RWPE2 (cell line): ENCODE measurements at regions not wholly inside any gene's neighbourhood (a gene's known extent, or its start where the extent isn't known, plus 50 kb on each side); places are given as distances from the start of the nearest gene placed in this dataset.

Experiments
- ATAC-seq: fragments of 200-7000 bp; cut with Tn5 transposase; 3 replicates; pipeline ENCODE4 v1.9.1; 2021; ENCODE audit warnings: low read depth
- DNase-seq: peaks from one replicate; pipeline ENCODE4 v3.0.0-alpha.2; 2020; ENCODE audit warnings: low spot score
- H3K27ac ChIP-seq: fragments of 450-650 bp; 2 replicates; pipeline ENCODE4 v1.5.1; 2017; ENCODE audit warnings: mild to moderate bottlenecking; ENCODE audit not compliant: poor library complexity, severe bottlenecking
- H3K27me3 ChIP-seq: fragments of 250-450 bp; sonication (Bioruptor Pico); 2 replicates; pipeline ENCODE4 v1.5.1; 2021; ENCODE audit warnings: mild to moderate bottlenecking, moderate library complexity; ENCODE audit not compliant: insufficient read depth, poor library complexity, severe bottlenecking
- H3K36me3 ChIP-seq: fragments of 250-450 bp; sonication (Bioruptor Pico); 2 replicates; pipeline ENCODE4 v1.5.1; 2020; ENCODE audit warnings: low read depth, mild to moderate bottlenecking, moderate library complexity
- H3K4me1 ChIP-seq: fragments of 250-450 bp; sonication (Bioruptor Pico); 2 replicates; pipeline ENCODE4 v1.5.1; 2021; ENCODE audit warnings: mild to moderate bottlenecking, moderate library complexity; ENCODE audit not compliant: insufficient read depth, poor library complexity, severe bottlenecking
- H3K4me3 ChIP-seq: fragments of 250-450 bp; sonication (Bioruptor Pico); 2 replicates; pipeline ENCODE4 v1.5.1; 2021; ENCODE audit warnings: mild to moderate bottlenecking, moderate library complexity; ENCODE audit not compliant: severe bottlenecking
- H3K9me3 ChIP-seq: fragments of 250-450 bp; sonication (Bioruptor Pico); 2 replicates; pipeline ENCODE4 v1.5.1; 2021; ENCODE audit warnings: mild to moderate bottlenecking, moderate library complexity; ENCODE audit not compliant: severe bottlenecking
- TF ChIP-seq, protein P1 (sequence below): fragments of 450-650 bp; IDR thresholded peaks from one replicate; pipeline ENCODE4 v1.5.1; 2017; ENCODE audit warnings: mild to moderate bottlenecking, moderate library complexity; ENCODE audit not compliant: poor library complexity, severe bottlenecking

DNA sequence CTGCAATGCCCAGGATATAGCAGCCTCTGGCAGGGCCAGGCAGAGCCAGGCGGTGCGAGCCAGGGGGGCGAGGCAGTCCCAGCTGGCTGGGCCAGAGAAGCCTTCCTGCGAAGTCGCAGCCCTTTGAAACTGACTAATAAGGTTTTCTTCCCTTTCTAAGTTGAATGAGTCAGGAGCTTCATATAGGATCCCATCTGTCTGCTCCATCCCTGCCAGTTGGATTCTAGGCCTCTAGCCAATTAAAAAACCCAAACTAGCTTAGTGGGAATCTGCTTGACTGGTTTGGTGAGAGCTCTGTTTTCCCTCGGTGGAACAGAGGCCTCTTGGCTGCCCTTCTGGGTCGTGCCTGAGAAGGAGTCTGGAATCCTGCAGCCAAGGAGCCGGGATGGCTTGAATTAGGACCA lies 70.1 kb upstream of the RAPGEF1 start:
- H3K27ac ChIP-seq = no peak overlapping the region
- peaks cover 11% of the 10 kb centered on the region for H3K27me3 ChIP-seq
- ATAC-seq = no peak
- no peaks in the 10 kb centered on the region for H3K36me3 ChIP-seq
- TF ChIP-seq, protein P1, sequence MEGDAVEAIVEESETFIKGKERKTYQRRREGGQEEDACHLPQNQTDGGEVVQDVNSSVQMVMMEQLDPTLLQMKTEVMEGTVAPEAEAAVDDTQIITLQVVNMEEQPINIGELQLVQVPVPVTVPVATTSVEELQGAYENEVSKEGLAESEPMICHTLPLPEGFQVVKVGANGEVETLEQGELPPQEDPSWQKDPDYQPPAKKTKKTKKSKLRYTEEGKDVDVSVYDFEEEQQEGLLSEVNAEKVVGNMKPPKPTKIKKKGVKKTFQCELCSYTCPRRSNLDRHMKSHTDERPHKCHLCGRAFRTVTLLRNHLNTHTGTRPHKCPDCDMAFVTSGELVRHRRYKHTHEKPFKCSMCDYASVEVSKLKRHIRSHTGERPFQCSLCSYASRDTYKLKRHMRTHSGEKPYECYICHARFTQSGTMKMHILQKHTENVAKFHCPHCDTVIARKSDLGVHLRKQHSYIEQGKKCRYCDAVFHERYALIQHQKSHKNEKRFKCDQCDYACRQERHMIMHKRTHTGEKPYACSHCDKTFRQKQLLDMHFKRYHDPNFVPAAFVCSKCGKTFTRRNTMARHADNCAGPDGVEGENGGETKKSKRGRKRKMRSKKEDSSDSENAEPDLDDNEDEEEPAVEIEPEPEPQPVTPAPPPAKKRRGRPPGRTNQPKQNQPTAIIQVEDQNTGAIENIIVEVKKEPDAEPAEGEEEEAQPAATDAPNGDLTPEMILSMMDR = no peak
- H3K9me3 ChIP-seq = no peaks in the 10 kb centered on the region
- no peaks in the 10 kb centered on the region for H3K4me1 ChIP-seq
- H3K4me3 ChIP-seq = no peak overlapping the region
- no peak for DNase-seq

DNA sequence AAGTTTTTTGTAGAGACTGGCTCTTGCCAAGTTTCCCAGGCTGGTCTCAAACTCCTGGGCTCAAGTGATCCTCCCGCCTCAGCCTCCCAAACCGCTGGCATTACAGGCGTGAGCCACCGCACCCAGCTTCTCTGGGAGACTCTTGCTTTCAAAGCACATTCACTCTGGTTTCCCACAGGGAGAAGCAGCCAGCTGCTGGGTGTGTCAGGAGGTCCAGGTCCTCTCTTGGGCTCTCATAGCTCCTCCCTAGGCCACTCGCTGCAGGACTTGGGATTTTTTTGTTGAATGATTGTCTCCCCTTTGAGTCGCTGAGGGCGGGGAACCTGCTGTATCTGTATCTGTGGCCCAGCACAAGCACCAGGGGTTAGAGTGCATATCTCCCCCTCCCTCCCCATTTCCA lies 68.4 kb upstream of the RAPGEF1 start:
- TF ChIP-seq, protein P1 = no peak
- H3K9me3 ChIP-seq = no peaks in the 10 kb centered on the region
- DNase-seq (no peak), ATAC-seq (no peak)
- no peaks in the 10 kb centered on the region for H3K4me1 ChIP-seq
- peaks cover 11% of the 10 kb centered on the region for H3K27me3 ChIP-seq
- H3K4me3 ChIP-seq = no peak overlapping the region
- no peaks in the 10 kb centered on the region for H3K36me3 ChIP-seq
- H3K27ac ChIP-seq = no peak overlapping the region

DNA sequence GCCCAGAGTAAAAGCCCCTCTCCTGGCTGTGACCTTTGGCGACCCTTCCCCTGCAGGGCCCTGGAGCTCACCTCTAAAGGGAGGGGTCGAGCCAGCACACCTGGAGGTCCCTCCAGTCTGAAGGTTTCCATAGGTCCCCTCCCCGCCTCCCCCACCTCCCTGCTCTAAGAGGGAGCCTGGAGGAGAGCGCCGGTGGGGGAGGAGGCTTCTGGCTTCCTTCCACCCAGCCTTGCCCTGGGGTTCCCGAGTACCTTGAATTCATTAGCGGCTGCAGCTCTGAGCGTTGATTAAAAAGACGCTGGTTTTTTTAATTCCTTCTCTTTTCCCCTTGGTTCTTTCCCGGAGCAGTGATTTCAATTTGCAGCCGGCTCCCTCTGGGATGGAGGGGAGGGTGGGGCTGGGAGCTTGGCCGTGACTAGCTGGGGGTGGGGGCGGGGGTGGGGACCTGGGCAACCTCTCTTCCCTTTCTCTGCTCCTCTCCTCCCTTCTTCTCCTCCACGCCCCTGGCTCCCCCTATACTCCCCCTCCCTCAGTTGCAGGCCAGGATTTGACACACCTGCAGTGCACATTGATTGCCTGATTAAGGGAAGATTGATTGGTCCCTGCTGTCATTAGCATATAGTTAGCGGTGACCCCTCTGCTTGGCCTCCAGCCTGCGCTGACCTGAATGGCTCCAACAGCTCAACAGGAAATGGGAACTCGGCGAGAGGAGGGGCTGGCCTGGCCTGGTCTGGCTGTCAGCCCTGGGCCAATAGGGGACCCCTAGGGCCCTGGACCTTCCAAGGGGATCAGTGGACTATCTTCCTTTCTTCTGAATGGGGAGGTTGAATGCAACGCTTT lies 67.5 kb upstream of the RAPGEF1 start:
- DNase-seq = no peak
- Histone ChIP-seq H3K9me3 (no peaks in the 10 kb centered on the region), H3K36me3 (no peaks in the 10 kb centered on the region), H3K27me3 (peaks cover 11% of the 10 kb centered on the region), H3K27ac (no peak overlapping the region), H3K4me3 (no peak overlapping the region), H3K4me1 (no peaks in the 10 kb centered on the region)
- no peak for ATAC-seq
- TF ChIP-seq, protein P1 = no peak

DNA sequence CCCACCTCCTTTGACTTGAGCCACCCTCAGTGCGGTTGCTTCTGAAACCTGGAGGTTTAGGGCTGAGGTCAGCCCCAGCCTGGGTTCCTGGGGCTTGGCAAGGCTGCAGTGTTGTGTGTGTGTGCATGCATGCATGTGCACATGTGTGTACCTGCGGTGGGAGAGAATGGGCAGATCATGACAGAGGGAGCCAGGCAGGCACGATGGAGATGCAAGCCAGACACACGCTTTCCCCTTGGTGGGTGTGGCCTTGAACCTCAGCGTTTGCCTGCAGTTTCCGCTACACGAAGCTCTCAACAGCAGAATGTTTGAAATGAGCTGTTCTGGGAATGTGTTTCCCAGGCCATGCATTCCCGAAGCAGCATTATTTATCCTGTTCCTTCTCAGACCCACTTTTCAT lies 65.9 kb upstream of the RAPGEF1 start:
- peaks cover 11% of the 10 kb centered on the region for H3K27me3 ChIP-seq
- H3K36me3 ChIP-seq = no peaks in the 10 kb centered on the region
- TF ChIP-seq, protein P1 = no peak
- no peak for DNase-seq
- H3K4me3 ChIP-seq = no peak overlapping the region
- no peak for ATAC-seq
- no peaks in the 10 kb centered on the region for H3K9me3 ChIP-seq
- H3K27ac ChIP-seq = no peak overlapping the region
- no peaks in the 10 kb centered on the region for H3K4me1 ChIP-seq

DNA sequence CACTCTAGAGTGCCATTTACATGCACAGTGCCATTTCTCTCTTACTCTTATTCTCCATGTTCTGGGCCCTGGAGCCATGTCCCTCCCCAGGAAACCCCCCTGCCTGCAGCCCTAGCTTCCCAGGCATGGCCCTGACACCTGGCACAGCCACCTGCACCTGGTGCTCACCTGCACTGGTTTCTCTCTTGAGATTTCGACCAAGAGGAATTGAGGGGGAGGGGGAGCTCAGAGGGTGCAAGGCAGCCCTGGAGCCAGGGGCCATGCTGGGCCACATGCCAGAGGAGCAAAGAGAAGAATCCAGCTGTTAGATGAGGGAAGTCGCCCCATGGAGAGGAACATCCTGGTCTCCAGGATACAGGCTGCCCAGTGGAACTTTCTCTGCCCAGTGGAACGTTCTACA lies 65.0 kb upstream of the RAPGEF1 start:
- H3K36me3 ChIP-seq = no peaks in the 10 kb centered on the region
- no peak overlapping the region for H3K27ac ChIP-seq
- H3K4me1 ChIP-seq = no peaks in the 10 kb centered on the region
- peaks cover 11% of the 10 kb centered on the region for H3K27me3 ChIP-seq
- DNase-seq (no peak), ATAC-seq (no peak)
- H3K9me3 ChIP-seq = no peaks in the 10 kb centered on the region
- H3K4me3 ChIP-seq = no peak overlapping the region
- TF ChIP-seq, protein P1 = no peak
